ENCODE measurements at regions not wholly inside any gene's neighbourhood (a gene's known extent, or its start where the extent isn't known, plus 50 kb on each side); places are given as distances from the start of the nearest gene placed in this dataset.
"Not testable (repeated sequence)": the region's sequence is repeated elsewhere in the genome, so short reads cannot be mapped to it uniquely, and the experiment has no call there.

GRCh38 chrX:107348990-107349389, 100.5 kb upstream of the FRMPD3 start:
- H3K9me3 ChIP-seq (ENCODE audit: low read length) = no peaks in the 10 kb centered on the region
- no peaks in the 10 kb centered on the region for H3K27me3 ChIP-seq (ENCODE audit: low read length)
- H3K9me2 ChIP-seq (replicated peaks; ENCODE audit: insufficient read depth, low read length) = no peaks in the 10 kb centered on the region
- H3K4me1 ChIP-seq (ENCODE audit: low read length) = peaks cover 12% of the 10 kb centered on the region
- H3K36me3 ChIP-seq (ENCODE audit: insufficient read depth, low read length) = no peaks in the 10 kb centered on the region
- no peaks in the 10 kb centered on the region for H4K20me1 ChIP-seq (ENCODE audit: insufficient read depth, low read depth, low read length)
- H3K4me2 ChIP-seq (ENCODE audit: low read depth, low read length, poor library complexity, severe bottlenecking) = no peak overlapping the region
- H3K27ac ChIP-seq (ENCODE audit: low read length) = no peak overlapping the region
- H3K79me2 ChIP-seq (ENCODE audit: low read length) = no peaks in the 10 kb centered on the region
- no peak overlapping the region for H3K9ac ChIP-seq (ENCODE audit: low read length)
- no peak overlapping the region for H3K4me3 ChIP-seq (ENCODE audit: low read length)
- DNase-seq = no peak
- no peak overlapping the region for H2AFZ ChIP-seq (ENCODE audit: low read length)

GRCh38 chrX:107355533-107355932, 93.9 kb upstream of the FRMPD3 start:
- Histone ChIP-seq H3K36me3 (ENCODE audit: insufficient read depth, low read length) (no peaks in the 10 kb centered on the region), H4K20me1 (ENCODE audit: insufficient read depth, low read depth, low read length) (no peaks in the 10 kb centered on the region), H2AFZ (ENCODE audit: low read length) (no peak overlapping the region), H3K9me2 (replicated peaks; ENCODE audit: insufficient read depth, low read length) (no peaks in the 10 kb centered on the region), H3K79me2 (ENCODE audit: low read length) (no peaks in the 10 kb centered on the region), H3K4me1 (ENCODE audit: low read length) (no peaks in the 10 kb centered on the region), H3K27me3 (ENCODE audit: low read length) (no peaks in the 10 kb centered on the region), H3K27ac (ENCODE audit: low read length) (no peak overlapping the region), H3K9ac (ENCODE audit: low read length) (no peak overlapping the region), H3K4me3 (ENCODE audit: low read length) (no peak overlapping the region), H3K4me2 (ENCODE audit: low read depth, low read length, poor library complexity, severe bottlenecking) (no peak overlapping the region), H3K9me3 (ENCODE audit: low read length) (no peaks in the 10 kb centered on the region)
- DNase-seq = no peak

GRCh38 chrX:107360788-107361360, 88.6 kb upstream of the FRMPD3 start:
- H4K20me1 ChIP-seq (ENCODE audit: insufficient read depth, low read depth, low read length) = no peaks in the 10 kb centered on the region
- no peaks in the 10 kb centered on the region for H3K27me3 ChIP-seq (ENCODE audit: low read length)
- no peak overlapping the region for H3K27ac ChIP-seq (ENCODE audit: low read length)
- no peaks in the 10 kb centered on the region for H3K9me2 ChIP-seq (replicated peaks; ENCODE audit: insufficient read depth, low read length)
- no peak overlapping the region for H2AFZ ChIP-seq (ENCODE audit: low read length)
- H3K9ac ChIP-seq (ENCODE audit: low read length) = no peak overlapping the region
- H3K4me3 ChIP-seq (ENCODE audit: low read length) = no peak overlapping the region
- H3K79me2 ChIP-seq (ENCODE audit: low read length) = no peaks in the 10 kb centered on the region
- H3K36me3 ChIP-seq (ENCODE audit: insufficient read depth, low read length) = no peaks in the 10 kb centered on the region
- H3K9me3 ChIP-seq (ENCODE audit: low read length) = no peaks in the 10 kb centered on the region
- no peak overlapping the region for H3K4me2 ChIP-seq (ENCODE audit: low read depth, low read length, poor library complexity, severe bottlenecking)
- no peaks in the 10 kb centered on the region for H3K4me1 ChIP-seq (ENCODE audit: low read length)
- DNase-seq = no peak

GRCh38 chrX:107370185-107370584, 79.3 kb upstream of the FRMPD3 start:
- H3K27me3 ChIP-seq (ENCODE audit: low read length); H3K36me3 ChIP-seq (ENCODE audit: insufficient read depth, low read length); H3K4me2 ChIP-seq (ENCODE audit: low read depth, low read length, poor library complexity, severe bottlenecking); H3K9ac ChIP-seq (ENCODE audit: low read length); H3K9me3 ChIP-seq (ENCODE audit: low read length); H3K4me3 ChIP-seq (ENCODE audit: low read length); H4K20me1 ChIP-seq (ENCODE audit: insufficient read depth, low read depth, low read length); H3K79me2 ChIP-seq (ENCODE audit: low read length); H3K27ac ChIP-seq (ENCODE audit: low read length); H3K9me2 ChIP-seq (replicated peaks; ENCODE audit: insufficient read depth, low read length); DNase-seq: not testable (repeated sequence)
- 0 out of 2 replicates have a peak overlapping the region, but pooled peaks have one; percentile 63 for H2AFZ ChIP-seq (ENCODE audit: low read length)
- peaks cover 18% of the 10 kb centered on the region for H3K4me1 ChIP-seq (ENCODE audit: low read length)

- Histone ChIP-seq H3K27ac (ENCODE audit: low read length) (no peak overlapping the region), H3K79me2 (ENCODE audit: low read length) (no peaks in the 10 kb centered on the region)
- DNase-seq = no peak
Observed at GRCh38 chrX:107374132-107374531, 75.3 kb upstream of the FRMPD3 start.

GRCh38 chrX:107374831-107375230, 74.6 kb upstream of the FRMPD3 start:
- Histone ChIP-seq H3K27me3 (ENCODE audit: low read length) (no peaks in the 10 kb centered on the region), H3K4me3 (ENCODE audit: low read length) (no peak overlapping the region), H3K4me1 (ENCODE audit: low read length) (peaks cover 18% of the 10 kb centered on the region), H3K79me2 (ENCODE audit: low read length) (no peaks in the 10 kb centered on the region), H3K9ac (ENCODE audit: low read length) (no peak overlapping the region), H2AFZ (ENCODE audit: low read length) (no peak overlapping the region), H3K9me3 (ENCODE audit: low read length) (no peaks in the 10 kb centered on the region), H3K4me2 (ENCODE audit: low read depth, low read length, poor library complexity, severe bottlenecking) (no peak overlapping the region), H3K36me3 (ENCODE audit: insufficient read depth, low read length) (no peaks in the 10 kb centered on the region), H3K27ac (ENCODE audit: low read length) (no peak overlapping the region), H4K20me1 (ENCODE audit: insufficient read depth, low read depth, low read length) (no peaks in the 10 kb centered on the region), H3K9me2 (replicated peaks; ENCODE audit: insufficient read depth, low read length) (no peaks in the 10 kb centered on the region)
- DNase-seq = no peak

More at GRCh38 chrX:107374132-107374531, 75.3 kb upstream of the FRMPD3 start:
- Histone ChIP-seq H3K4me3 (ENCODE audit: low read length) (no peak overlapping the region), H3K27me3 (ENCODE audit: low read length) (no peaks in the 10 kb centered on the region), H3K4me1 (ENCODE audit: low read length) (peaks cover 18% of the 10 kb centered on the region), H3K9me2 (replicated peaks; ENCODE audit: insufficient read depth, low read length) (no peaks in the 10 kb centered on the region), H3K9ac (ENCODE audit: low read length) (no peak overlapping the region), H3K4me2 (ENCODE audit: low read depth, low read length, poor library complexity, severe bottlenecking) (no peak overlapping the region), H3K9me3 (ENCODE audit: low read length) (no peaks in the 10 kb centered on the region), H2AFZ (ENCODE audit: low read length) (no peak overlapping the region), H4K20me1 (ENCODE audit: insufficient read depth, low read depth, low read length) (no peaks in the 10 kb centered on the region), H3K36me3 (ENCODE audit: insufficient read depth, low read length) (no peaks in the 10 kb centered on the region)

- H2AFZ ChIP-seq (ENCODE audit: low read length); H3K4me2 ChIP-seq (ENCODE audit: low read depth, low read length, poor library complexity, severe bottlenecking); H3K27me3 ChIP-seq (ENCODE audit: low read length); DNase-seq; H4K20me1 ChIP-seq (ENCODE audit: insufficient read depth, low read depth, low read length); H3K9me2 ChIP-seq (replicated peaks; ENCODE audit: insufficient read depth, low read length); H3K36me3 ChIP-seq (ENCODE audit: insufficient read depth, low read length); H3K9me3 ChIP-seq (ENCODE audit: low read length); H3K79me2 ChIP-seq (ENCODE audit: low read length); H3K4me3 ChIP-seq (ENCODE audit: low read length); H3K9ac ChIP-seq (ENCODE audit: low read length); H3K27ac ChIP-seq (ENCODE audit: low read length): not testable (repeated sequence)
- peaks cover 10% of the 10 kb centered on the region for H3K4me1 ChIP-seq (ENCODE audit: low read length)
Observed at GRCh38 chrX:107376186-107376585, 73.3 kb upstream of the FRMPD3 start.

GRCh38 chrX:107384397-107385105, 64.9 kb upstream of the FRMPD3 start:
- Histone ChIP-seq H3K4me2 (ENCODE audit: low read depth, low read length, poor library complexity, severe bottlenecking) (peak overlapping the region; percentile 25), H3K4me1 (ENCODE audit: low read length) (peaks cover 32% of the 10 kb centered on the region), H3K36me3 (ENCODE audit: insufficient read depth, low read length) (no peaks in the 10 kb centered on the region), H2AFZ (ENCODE audit: low read length) (no peak overlapping the region), H3K27me3 (ENCODE audit: low read length) (no peaks in the 10 kb centered on the region), H3K9ac (ENCODE audit: low read length) (no peak overlapping the region), H3K9me2 (replicated peaks; ENCODE audit: insufficient read depth, low read length) (no peaks in the 10 kb centered on the region), H4K20me1 (ENCODE audit: insufficient read depth, low read depth, low read length) (no peaks in the 10 kb centered on the region), H3K27ac (ENCODE audit: low read length) (no peak overlapping the region), H3K4me3 (ENCODE audit: low read length) (no peak overlapping the region), H3K9me3 (ENCODE audit: low read length) (no peaks in the 10 kb centered on the region), H3K79me2 (ENCODE audit: low read length) (no peaks in the 10 kb centered on the region)
- no peak for DNase-seq
